GM18505 (cell line): ENCODE measurements at regions not wholly inside any gene's neighbourhood (a gene's known extent, or its start where the extent isn't known, plus 50 kb on each side); places are given as distances from the start of the nearest gene placed in this dataset.

Source experiments
- ATAC-seq: cut with Tn5 transposase; IDR thresholded peaks from one replicate; pipeline ENCODE4 v1.9.1; 2021; ENCODE audit not compliant: unreplicated experiment
- POLR2A ChIP-seq: IDR thresholded peaks from 4 replicates; pipeline ENCODE4 v1.6.1; 2011; ENCODE audit warnings: borderline replicate concordance; ENCODE audit not compliant: insufficient read depth, insufficient read length; ENCODE audit errors: extremely low read depth

DNA sequence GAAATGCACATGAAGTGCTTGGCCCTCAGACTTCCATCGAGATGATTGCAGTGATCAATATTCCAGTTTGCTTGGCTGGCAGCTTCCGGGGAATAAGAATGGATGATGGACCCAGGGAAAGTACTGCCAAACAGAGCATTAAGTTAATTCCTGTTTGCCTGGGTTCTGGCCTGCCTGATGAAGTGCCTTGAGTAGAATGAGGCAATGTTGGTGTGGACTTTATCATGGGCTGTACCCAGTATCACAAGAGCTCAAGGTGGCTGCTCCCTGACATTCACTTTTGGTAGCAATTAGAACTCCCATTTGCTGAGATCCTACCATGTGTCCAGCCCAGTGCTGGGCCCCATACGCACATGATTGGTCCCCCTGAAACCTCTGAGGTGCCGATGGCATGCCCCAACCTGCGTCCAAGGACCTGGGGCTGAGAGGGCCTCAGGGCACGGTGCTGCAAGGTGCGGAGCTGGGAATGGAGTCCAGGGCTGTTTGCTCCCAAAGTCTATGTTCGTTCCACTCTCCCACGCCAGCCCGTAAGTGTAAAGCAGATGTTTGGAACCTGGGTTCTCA, 80.7 kb downstream of the SLC25A47 start:
- no peak for TF ChIP-seq POLR2A
- no peak for ATAC-seq

DNA sequence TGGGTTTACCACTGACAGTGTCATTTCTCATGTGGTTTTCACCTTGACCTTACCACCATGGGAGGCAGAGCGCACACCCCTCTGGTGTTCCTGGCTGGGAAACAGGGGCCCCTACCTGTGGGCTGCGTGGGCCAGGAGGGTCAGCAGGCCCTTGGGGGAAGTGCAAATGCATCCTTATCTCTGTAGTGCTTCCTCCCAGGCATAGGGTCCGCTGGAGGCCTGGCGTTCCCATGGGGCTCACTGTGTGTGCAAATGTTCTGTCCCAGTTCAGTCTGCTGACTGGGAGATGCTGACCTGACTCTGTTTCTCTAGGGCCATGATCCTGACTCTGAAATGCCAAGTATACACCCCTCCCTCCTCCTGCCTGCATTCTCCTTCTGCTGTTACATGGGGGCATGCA, 81.3 kb downstream of the SLC25A47 start:
- ATAC-seq, result no peak

DNA sequence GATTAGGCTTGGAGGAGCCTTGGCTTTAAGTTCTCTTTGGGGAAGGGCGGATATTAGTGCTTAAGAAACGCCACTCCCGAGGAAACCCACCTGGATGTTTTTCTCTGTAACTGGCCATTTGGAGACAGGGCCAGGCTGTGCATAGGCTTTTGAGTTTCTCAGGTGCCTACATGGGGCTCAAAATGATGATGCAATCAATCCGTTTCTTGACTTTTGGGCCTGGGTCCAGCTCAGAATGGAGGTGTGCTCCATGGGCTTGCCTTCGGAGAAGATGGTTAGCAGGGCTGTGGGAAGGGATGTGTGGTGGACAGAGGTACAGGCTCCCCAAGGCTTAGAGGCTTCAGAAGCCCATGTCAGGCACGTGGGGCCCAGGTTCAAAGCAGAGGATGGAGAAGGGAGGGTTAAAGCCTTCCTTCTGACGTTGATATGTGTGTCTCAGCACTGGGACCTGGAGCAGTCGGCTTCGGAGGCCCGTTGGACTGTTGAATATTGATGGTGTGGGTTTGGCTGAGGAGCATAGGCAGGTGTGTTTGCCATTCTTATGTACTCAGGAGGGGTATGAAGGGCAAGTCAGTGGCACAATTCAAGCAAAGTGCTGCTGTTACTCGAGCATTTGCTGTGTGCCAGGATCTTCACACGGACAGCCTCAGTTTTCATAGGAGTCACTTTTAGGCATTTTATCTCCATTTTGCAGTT, 82.8 kb downstream of the SLC25A47 start:
- ATAC-seq, result no peak
- TF ChIP-seq POLR2A, result no peak

More for the DNA sequence above, 81.3 kb downstream of the SLC25A47 start:
- TF ChIP-seq POLR2A, result no peak

DNA sequence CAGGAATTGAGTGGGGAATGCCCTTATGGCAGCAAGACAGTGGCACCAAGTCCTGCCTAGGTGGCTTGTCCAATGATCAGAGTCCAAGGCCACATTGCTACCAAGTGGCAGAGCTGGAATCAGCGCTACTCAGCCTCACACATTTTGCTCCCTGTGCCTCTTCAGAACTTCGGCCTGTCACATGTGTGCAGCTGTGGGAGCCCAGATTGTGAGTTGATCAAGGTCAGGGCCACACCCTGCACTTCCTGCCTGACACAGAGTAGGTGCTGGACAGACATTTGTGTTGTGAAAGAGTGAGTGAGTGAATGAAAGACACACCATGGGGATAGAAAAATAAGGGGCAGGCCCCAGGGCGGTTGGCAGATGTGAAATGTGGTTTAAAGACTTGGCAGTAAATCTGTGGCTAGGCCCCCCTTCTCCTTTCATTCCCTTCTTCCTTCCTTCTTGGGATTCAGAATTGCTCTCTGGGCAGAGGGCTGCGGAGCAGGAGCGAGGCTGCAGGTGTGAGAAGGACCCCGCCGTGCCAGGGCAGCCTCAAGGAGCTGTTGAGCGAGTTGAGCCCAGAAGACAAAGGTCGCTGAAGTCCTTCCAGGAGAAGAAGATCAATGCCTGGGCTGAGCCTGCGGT, 83.5 kb downstream of the SLC25A47 start:
- no peak for TF ChIP-seq POLR2A
- ATAC-seq, result no peak

DNA sequence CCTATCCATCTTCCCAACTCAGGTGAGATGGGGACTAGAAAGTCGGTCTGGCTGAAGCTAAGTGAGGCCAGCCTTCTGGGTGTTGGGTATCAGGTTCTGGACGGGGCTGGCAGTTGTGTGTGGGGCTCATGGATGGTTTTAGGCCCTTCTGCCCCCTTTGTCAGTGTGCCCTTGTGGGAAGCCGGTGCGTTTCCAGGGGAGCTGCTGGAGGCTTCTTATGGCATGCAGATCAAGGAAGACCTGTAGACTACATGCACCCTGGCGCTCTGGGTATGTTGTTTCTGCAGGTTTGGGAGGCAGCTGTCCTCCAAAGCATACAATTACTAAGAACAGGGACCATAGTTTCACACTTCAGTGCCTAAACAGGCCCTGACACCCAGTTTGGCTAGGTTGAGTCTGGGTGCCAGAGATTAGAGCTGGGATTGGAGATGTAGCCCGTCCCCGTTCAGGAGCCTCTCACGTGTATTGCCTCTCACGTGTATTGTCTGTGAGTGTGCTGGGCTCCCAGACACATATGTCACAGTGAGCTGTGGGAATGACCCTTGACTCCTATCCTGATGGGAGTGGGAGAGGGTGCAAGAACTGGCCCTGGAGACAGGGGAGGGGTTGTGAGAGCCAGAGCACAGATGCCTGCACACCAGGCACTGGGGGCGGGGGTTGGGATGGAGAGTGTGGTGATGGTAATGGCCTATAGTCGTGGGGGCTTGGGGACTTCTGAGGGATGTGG, 84.4 kb downstream of the SLC25A47 start:
- no peak for TF ChIP-seq POLR2A
- no peak for ATAC-seq

DNA sequence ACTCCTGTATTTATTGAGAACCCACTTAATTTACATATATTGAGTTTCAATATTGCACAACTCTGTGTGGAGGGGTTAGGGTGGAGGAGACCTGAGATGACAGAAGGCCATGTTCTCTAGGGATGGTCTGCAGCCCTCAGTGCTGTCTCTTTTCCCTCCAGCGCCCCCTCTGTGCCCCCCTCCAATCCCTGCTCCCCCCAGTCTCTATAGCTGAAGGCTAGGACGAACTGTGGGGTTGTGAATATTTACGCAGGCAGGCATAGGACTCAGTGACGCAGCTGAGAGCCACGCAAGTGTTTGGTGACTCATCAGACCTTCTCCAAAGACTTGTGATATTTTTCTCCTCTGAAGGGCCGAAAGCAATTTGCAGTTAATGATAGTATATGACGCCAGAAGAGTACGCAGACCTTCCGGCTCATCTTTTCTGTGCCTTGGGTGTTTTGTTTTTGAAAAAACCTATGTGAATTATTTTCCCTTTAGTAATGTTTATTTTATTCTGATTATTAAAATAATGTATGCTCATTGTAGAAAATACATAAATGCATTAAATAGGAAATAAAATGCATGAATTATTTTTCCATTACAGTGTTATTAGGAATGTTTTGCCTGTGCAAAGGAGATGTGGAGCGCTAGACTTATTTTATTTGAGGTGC, 85.3 kb downstream of the SLC25A47 start:
- ATAC-seq, result no peak

DNA sequence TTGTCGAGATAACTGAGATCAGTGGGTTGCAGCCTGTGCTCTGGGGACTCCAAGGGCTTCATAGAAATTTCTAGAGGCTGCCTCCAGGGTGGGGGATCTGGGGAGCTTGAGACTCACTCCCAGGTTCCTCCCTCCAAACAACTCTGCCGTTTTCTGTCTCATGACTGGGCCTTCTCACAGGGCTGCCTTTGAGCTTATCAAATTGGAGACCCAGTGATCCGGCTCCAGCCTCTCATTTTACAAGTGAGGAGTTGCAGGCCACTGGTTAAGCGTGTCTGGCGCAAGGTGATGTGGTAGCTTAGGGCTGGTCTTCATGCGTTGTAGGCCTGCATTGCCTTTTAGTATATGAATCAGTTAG, 85.8 kb downstream of the SLC25A47 start:
- no peak for TF ChIP-seq POLR2A
- no peak for ATAC-seq

More for the DNA sequence above, 85.3 kb downstream of the SLC25A47 start:
- no peak for TF ChIP-seq POLR2A

DNA sequence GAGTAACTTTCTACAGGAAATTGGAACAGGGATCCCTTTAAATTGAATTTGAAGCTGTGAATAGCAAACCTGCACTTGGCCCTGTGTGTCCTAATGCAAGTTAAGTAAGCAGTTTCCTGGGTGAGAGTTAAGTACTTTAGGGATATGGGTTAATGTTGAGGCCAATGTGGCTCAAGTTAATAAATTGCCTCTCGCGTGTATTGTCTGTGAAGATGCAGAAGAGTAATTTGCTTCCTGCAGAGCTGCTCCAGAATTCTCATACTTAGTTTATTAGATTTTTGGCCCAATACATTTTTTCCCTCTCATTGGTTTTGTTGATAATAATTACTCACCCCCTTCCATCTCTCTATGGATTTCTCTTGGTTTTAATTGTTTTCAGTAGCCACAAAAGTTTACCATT, 86.5 kb downstream of the SLC25A47 start:
- TF ChIP-seq POLR2A, result no peak
- no peak for ATAC-seq

DNA sequence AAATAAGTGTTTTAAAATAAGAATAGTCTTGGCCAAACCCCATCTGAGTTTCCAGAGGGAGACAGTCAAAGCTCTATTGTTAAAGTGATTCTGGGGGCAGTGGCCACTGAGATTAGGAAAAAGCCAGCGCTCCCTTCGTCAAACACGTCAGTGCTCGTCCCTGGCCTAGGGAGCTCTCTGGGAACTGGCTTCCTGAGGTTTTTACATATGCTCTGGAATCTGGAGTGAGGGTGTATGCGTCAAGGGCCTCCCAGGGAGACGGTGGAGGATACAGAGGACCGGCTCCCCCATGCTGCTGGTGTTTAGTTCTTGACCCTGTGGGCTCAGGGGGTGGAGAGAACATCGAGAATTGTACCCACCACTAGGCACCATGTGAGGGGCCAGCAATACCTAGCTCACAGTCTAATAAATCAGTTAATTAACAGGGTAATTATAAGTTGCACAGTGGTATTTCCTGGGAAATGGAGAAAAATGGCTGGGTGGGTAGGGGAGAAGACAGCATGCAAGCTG, 87.0 kb downstream of the SLC25A47 start:
- ATAC-seq, result no peak
- no peak for TF ChIP-seq POLR2A

DNA sequence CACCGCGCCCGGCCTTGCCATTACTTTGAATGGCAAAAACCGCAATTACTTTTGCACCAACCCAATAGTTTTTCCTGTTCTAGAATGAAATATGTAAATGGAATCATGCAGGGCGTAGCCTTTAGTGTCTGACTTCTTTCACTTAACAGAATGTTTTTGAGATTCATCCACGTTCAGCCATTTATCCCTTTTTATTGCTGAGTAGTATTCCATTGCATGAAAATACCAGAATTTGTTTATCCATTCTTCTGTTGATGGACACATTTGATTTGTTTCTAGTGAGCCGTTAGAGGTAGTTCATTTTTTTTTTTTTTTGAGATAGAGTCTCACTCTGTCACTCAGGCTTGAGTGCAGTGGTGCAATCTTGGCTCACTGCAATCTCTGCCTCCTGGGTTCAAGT, 90.6 kb downstream of the SLC25A47 start:
- no peak for TF ChIP-seq POLR2A
- ATAC-seq, result no peak

DNA sequence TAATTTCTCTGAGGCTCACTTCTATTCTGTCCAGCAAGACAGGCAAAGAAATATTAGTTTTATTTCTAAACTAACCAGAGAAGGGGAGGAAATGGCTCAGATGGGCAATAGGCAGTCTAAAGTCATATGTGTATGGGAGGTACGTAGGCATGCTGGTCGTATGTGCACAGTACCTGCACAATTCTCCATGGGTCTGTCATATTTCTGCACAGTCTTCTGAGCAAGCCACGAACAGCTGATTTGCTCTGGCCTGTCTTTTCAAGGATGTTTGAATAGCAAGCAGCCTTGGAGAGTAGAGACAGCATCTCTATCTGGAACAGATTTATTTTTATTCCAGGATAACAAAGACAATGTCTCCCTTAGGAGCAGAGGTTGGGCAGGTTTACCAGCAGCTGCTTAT, 92.1 kb downstream of the SLC25A47 start:
- no peak for ATAC-seq

DNA sequence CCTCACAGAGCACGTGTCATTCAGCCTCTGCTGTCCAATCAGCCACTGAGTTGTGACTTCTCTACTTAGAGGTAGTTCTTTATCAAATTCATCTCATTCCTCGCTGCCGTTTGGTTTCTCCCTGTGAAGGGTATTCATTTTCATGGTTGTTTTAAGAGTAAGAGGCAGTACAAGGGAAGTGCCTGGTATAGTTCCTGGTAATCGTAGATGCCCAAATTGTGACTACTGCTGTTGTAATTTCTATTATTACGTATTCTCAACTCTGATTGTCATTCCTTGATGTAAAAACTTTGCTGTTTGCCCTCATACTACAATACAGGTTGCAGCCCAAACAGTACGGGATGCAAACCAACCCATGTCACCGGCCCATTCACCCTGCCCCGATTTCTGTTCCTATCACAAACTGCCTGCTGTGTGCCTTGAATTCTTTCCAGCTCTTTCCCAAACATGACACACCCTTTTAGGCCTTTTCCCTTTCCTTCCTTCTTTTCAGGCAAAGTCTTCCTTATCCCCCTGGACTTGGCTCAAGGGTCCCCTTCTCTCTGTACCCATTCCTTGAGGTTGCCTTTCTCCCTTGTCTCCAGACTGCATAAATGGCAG, 93.0 kb downstream of the SLC25A47 start:
- TF ChIP-seq POLR2A, result no peak
- ATAC-seq, result no peak

More for the DNA sequence above, 92.1 kb downstream of the SLC25A47 start:
- no peak for TF ChIP-seq POLR2A
